DMS53 treated with DMSO at 0.1 percent for 48 hours (cell line): ENCODE measurements at regions not wholly inside any gene's neighbourhood (a gene's known extent, or its start where the extent isn't known, plus 50 kb on each side); places are given as distances from the start of the nearest gene placed in this dataset.
A peak's percentile ranks its signal among the peaks of the same experiment; 100 is the strongest.

ENCODE experiments used
- DNase-seq: peaks from one replicate; lab custom pipeline; 2025; ENCODE audit not compliant: unreplicated experiment; lab: John Stamatoyannopoulos, UW

DNA sequence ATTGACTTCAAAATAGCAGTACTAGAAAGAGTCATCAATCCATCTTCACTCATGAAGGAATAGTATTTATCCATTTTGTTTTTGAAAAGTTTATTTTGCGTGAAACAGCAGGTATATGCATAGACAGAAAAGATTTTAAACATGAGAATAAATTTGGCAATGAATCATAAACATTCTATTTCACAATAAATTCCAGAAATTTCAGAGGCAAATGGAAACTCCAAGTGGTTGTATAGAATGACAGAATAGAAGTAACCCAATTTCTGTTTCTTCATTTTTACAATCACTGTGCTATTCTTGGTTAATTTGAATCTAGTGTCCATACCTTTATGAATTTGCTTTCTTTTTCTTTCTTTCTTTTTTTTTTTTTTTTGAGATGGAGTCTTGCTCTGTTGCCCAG, 173.0 kb upstream of the ECI2 start:
- DNase-seq, result no peak

- DNase-seq, result no peak
These were observed 169.6 kb upstream of the ECI2 start for GRCh38 chr6:4304927-4305455.

- no peak for DNase-seq
These were observed 168.3 kb upstream of the ECI2 start for GRCh38 chr6:4303638-4304037.

GRCh38 chr6:4302524-4302923, 167.1 kb upstream of the ECI2 start:
- no peak for DNase-seq

GRCh38 chr6:4301871-4302270, 166.5 kb upstream of the ECI2 start:
- DNase-seq, result no peak

- no peak for DNase-seq
These were observed 165.5 kb upstream of the ECI2 start for GRCh38 chr6:4300917-4301316.

GRCh38 chr6:4299476-4299875, 164.1 kb upstream of the ECI2 start:
- no peak for DNase-seq

- no peak for DNase-seq
These were observed 162.0 kb upstream of the ECI2 start for GRCh38 chr6:4297348-4297747.

GRCh38 chr6:4296552-4296951, 161.2 kb upstream of the ECI2 start:
- DNase-seq, result no peak

DNA sequence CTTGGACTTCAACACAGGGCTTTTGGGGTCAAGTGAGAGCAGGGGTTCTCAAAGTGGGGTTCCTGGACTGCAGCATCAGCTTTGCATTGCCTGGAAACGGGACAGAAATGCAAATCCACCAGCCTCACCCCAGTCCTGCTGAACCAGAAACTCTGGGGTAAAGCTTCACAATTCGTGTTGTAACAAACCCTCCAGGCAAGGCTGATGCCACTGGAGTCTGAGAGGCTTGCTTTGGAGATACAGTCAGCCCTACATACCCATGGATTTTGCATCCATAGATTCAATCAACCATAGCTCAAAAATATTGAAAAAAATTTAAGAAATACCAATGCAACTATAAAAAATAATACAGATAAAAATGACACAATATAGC, 160.4 kb upstream of the ECI2 start:
- no peak for DNase-seq

DNA sequence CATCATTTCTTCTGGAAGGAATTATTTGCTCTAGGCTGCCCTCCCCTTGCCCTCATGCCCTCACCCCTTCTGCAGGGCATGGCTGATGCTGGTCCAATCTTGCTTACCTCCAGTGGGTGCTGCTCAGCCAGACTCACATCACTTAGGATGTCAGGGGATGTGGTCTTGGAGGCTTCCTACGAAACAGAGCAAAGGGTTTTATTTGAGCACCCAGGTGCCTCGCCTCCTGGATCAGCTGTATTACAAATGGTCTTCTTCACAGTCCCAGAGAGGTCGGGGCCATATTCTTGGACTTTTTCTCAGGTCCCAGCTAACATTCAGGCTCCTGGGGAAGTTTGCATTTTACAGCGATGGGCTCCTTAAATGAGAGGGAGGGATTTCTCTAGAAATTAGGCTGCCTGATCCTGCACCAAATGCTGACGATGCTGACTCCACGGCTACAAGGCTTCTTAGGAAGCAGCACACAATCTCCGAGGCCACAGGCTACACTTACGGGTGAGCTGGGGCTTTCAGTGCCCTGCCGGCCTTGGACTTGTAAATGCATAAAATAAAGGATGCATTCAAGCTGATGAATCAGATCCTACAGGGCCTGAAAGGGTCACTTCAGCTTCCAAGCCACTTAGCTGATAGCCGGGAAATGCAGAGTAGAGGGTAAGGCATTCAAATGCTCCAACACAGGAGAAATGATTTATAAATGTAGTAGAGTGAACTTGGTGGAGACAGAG, 159.8 kb upstream of the ECI2 start:
- no peak for DNase-seq

DNA sequence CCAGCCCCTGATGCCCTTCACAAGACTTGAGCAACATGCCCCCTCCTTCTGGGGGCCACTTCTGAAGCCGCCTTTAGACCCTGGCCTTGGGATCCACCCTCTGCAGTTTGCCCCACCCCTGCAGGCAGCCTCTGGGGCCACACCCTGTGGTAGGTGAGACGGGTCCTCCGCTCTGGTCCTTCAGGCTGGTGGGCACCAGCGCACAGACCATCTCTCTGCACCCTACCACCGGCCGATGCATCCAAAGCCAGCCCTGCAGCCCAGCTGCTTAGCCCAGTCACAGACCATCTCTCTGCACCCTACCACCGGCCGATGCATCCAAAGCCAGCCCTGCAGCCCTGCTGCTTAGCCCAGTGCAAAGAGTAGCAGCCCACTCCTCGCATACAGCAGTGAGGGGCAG, 159.3 kb upstream of the ECI2 start:
- no peak for DNase-seq

DNA sequence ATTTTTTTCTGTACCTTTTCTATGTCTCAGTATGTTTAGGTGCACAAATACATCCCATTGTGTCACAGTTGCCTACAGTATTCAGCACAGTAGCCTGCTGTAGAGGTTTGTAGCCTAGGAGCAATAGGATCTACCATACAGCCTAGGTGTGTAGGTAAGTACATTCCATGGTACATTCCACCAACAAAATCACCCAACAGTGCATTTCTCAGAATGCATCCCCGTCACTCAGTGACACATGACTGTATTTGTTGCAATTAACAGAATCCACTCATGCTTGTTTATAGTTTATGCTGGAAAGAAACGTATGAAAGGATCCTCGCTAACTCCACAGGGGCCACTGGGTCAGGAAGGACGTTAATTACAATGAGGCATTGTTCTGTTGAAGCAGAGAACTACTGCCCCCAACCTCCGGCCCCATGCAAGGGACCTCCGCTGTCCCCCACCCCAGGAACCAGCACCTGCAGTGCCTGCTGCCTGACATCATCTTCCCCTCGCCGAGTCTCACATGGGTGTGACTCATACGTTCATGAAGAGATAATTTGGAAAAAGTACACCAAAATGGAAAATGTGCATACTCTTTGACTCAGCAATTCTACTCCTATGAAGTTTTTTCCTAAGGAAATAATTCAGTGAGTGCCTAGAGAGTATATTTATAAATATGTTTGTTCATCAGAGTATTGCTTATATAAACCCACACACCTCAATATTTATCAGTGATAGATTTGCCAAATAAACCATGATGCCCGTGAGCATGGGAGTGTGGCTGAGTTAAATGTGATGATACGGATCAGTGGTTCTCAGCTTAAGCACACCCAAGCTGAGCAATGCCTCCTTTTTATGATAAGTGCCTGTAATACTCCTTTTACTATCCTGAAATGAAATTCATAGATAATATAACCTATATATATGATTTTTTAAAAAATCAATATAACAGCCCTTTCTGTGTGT, 156.4 kb upstream of the ECI2 start:
- DNase-seq, result no peak

GRCh38 chr6:4289770-4290320, 154.5 kb upstream of the ECI2 start:
- DNase-seq, result no peak

DNA sequence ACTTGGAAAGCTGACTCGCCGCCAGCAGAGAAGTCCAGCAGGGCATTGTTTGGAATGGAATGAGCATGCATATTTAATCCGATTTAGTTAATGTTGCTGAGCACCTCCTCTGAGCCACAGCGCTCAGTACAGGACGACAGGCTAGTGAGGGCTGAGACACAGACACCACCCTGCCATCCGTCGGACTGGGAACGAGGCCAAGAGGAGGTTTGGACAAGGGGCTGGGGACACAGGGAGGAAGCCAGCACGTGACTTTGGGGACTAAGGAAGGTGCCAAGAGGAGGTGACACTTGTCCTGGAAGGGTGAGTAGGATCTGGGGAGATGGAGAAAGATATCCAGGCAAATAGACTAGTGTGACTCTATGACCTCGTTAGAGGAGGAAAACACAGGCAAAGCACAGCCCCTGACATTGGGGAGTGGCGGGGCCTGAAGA, 152.5 kb upstream of the ECI2 start:
- DNase-seq, result no peak

DNA sequence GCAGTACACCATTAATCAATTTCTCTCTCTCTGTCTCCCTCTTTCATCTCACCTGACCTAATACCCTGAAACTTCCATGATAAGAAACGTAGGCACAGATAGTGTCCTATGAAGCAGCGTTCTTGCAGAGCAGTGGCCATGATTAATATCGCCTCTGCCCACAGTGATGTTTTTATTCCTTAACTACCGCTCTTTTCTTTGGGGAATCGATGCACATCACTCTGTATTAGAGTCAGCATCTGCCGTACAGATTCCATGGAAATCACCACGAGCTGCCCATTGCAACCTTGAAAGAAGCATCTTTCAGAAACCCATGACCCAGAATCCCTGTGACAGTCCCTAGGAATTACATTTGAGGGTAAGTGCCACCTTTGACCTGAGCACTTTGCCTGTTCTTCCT, 152.0 kb upstream of the ECI2 start:
- DNase-seq, result no peak

DNA sequence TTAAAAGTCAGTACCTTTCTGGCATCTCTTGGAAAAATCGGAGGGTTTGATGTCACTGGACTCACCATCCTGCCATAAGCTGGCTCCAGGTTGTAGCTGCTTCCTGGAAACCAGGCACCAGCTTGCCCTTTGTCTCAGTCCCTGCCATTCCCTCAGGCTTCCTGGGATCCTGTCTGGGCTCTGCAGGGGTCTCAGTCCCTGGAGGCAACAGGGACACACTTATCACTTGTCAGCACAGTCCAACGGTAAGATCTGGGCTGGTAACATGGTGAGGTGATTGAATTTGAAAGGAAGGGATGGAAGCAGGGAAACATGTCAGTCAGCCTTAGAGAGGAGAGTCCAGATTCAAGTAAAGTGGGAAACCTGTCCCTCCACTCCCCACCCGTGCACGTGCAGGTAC, 147.6 kb upstream of the ECI2 start:
- no peak for DNase-seq

DNA sequence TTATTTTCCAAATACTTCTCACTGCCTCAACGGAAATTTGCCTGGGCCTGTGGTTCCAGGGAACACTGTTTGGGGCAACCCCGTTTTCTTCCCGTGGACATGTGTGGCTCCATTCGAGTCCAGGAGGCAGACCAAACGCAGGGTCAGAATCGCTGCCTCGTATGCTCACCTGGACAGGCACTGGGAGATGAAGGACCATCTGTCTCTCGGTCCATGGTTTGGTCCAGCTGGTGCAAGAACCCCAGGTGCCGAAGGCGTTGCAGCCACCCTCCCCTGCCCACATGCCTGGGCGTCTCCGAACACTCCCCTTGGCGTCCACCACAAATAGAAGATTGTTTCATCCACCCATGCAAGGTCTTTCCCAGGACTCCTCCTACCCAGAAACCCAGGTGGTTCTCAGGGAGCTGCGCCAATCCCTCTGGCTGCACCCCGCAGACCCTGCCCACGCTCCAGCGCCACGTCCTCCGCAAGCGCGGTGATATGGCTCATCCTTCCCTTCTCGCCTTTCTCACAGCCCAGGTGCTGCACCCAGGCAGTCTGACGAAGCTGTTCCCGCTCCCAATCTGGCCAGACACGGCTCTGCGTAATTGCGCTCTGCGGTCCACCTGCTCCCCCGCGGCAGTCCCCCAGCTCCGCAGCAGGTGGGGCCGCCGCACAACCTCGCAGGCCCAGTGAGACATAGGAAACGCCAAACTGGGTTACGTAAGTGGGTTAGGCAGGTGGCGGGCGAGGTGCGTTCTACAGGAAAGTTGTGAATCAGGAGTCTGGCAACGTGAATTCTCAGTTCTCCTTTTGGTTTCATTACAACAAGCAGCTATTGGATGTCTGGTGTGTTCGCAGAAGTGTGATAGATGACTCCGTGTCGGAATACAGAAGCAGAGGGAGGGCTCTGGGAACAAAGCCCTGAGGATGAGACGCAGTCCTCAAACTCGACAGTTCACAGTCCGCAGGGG, 146.2 kb upstream of the ECI2 start:
- peak; percentile 59 for DNase-seq

DNA sequence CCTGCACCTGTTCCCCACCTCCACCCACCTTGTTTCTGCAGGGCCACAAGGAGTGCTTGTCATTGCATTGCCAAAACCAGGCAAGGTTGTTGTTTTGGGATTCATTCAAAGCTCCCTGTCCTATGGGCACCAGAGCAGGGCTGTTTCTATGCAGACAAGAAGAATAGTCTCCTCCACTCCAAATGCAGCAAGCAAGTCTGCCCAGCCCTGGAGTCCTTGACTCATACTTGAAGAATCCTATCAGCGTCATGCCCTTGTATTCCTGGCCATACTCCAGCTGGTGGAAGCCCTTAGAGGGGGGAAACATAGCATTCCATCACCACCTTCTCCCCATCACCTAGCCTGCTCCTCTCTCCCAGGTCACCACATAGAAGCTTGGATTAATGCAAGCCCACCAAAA, 145.3 kb upstream of the ECI2 start:
- DNase-seq, result no peak

- DNase-seq, result no peak
These were observed 144.7 kb upstream of the ECI2 start for GRCh38 chr6:4280031-4280430.
